Fibroblast of lung (primary cell): ENCODE measurements at regions not wholly inside any gene's neighbourhood (a gene's known extent, or its start where the extent isn't known, plus 50 kb on each side); places are given as distances from the start of the nearest gene placed in this dataset.

Experiments used
- DNase-seq, 2 donors: peaks; one replicate each; pipeline versions ENCODE4 v3.0.0 to v3.0.0-alpha.2; 2010; ENCODE audit warnings: low read depth in 2 of 2
- H2AFZ ChIP-seq: 2 replicates; pipeline ENCODE4 v1.5.1; 2012; ENCODE audit warnings: low read length, control low read depth, inconsistent platforms
- H3K27ac ChIP-seq: 2 replicates; pipeline ENCODE4 v1.5.1; 2011; ENCODE audit warnings: low read length, control low read depth; ENCODE audit not compliant: insufficient read depth
- H3K27me3 ChIP-seq: 2 replicates; pipeline ENCODE4 v1.5.1; 2011; ENCODE audit warnings: mild to moderate bottlenecking, low read length; ENCODE audit not compliant: control insufficient read depth, insufficient read depth
- H3K36me3 ChIP-seq: 2 replicates; pipeline ENCODE4 v1.5.1; 2011; ENCODE audit warnings: low read length; ENCODE audit not compliant: control insufficient read depth, insufficient read depth
- H3K4me1 ChIP-seq: 2 replicates; pipeline ENCODE4 v1.5.1; 2011; ENCODE audit warnings: low read length; ENCODE audit not compliant: control insufficient read depth, insufficient read depth; ENCODE audit errors: extremely low read depth
- H3K4me2 ChIP-seq: 2 replicates; pipeline ENCODE4 v1.5.1; 2011; ENCODE audit warnings: low read length, control low read depth; ENCODE audit not compliant: insufficient read depth; ENCODE audit errors: extremely low read depth
- H3K4me3 ChIP-seq, 4 experiments: fragments of 200-600 bp in 1 of 4; sonication (generic) in 1 of 4; replicated peaks in 1 of 4; 2 replicates each; pipeline ENCODE4 v1.5.1; 2011 to 2016; ENCODE audit warnings: low read length in 4 of 4, low read depth in 3 of 4, mild to moderate bottlenecking in 3 of 4, control low read depth in 2 of 4, inconsistent platforms in 1 of 4, mixed read lengths in 1 of 4; ENCODE audit not compliant: insufficient read depth in 1 of 4; ENCODE audit errors: control extremely low read depth in 1 of 4
- H3K79me2 ChIP-seq: 2 replicates; pipeline ENCODE4 v1.5.1; 2012; ENCODE audit warnings: mild to moderate bottlenecking, low read length, inconsistent platforms; ENCODE audit not compliant: control insufficient read depth, insufficient read depth
- H3K9ac ChIP-seq: 2 replicates; pipeline ENCODE4 v1.5.1; 2011; ENCODE audit warnings: mild to moderate bottlenecking, low read length, control low read depth; ENCODE audit not compliant: insufficient read depth
- H3K9me3 ChIP-seq: 2 replicates; pipeline ENCODE4 v1.5.1; 2012; ENCODE audit warnings: low read depth, low read length; ENCODE audit not compliant: control insufficient read depth, insufficient read depth
- H4K20me1 ChIP-seq: 2 replicates; pipeline ENCODE4 v1.5.1; 2011; ENCODE audit warnings: low read length; ENCODE audit not compliant: control insufficient read depth, insufficient read depth; ENCODE audit errors: extremely low read depth
- CTCF ChIP-seq, 2 donors: IDR thresholded peaks in 1 of 2; conservative IDR thresholded peaks in 1 of 2; 1 replicate in 1 of 2; 2 replicates in 1 of 2; pipeline ENCODE4 v1.5.1; 2011 to 2012; ENCODE audit warnings: low read length in 2 of 2, control low read depth in 1 of 2, inconsistent platforms in 1 of 2, low read depth in 1 of 2, mild to moderate bottlenecking in 1 of 2
- EZH2 ChIP-seq: IDR thresholded peaks from 2 replicates; pipeline ENCODE4 v1.5.1; 2012; ENCODE audit warnings: low read length, control low read depth, mild to moderate bottlenecking; ENCODE audit errors: missing control alignments

- Histone ChIP-seq H3K9ac (no peak overlapping the region), H3K27me3 (no peaks in the 10 kb centered on the region), H3K36me3 (no peaks in the 10 kb centered on the region), H3K27ac (no peak overlapping the region), H2AFZ (no peak overlapping the region), H3K4me2 (no peak overlapping the region), H3K9me3 (no peaks in the 10 kb centered on the region), H3K4me1 (no peaks in the 10 kb centered on the region), H4K20me1 (no peaks in the 10 kb centered on the region), H3K4me3 (no peak overlapping the region), H3K79me2 (no peaks in the 10 kb centered on the region)
- DNase-seq: peak in 1 of 2 donors; percentile 18
- no peak for TF ChIP-seq CTCF (conservative IDR thresholded peaks at IDR 0.05 in 1 of 2, IDR thresholded peaks at IDR 0.05 in 1 of 2; ENCODE audit: low read depth in 1 of 2, low read length in 2 of 2)
These were observed 104.3 kb upstream of the PPFIA2 start for GRCh38 chr12:81863406-81863805.

GRCh38 chr12:81859521-81859920, 100.4 kb upstream of the PPFIA2 start:
- no peaks in the 10 kb centered on the region for H3K79me2 ChIP-seq
- no peak for TF ChIP-seq EZH2

GRCh38 chr12:81843599-81843998, 84.4 kb upstream of the PPFIA2 start:
- TF ChIP-seq CTCF (conservative IDR thresholded peaks at IDR 0.05 in 1 of 2, IDR thresholded peaks at IDR 0.05 in 1 of 2; ENCODE audit: low read depth in 1 of 2, low read length in 2 of 2) (no peak), EZH2 (no peak)

More at GRCh38 chr12:81859521-81859920, 100.4 kb upstream of the PPFIA2 start:
- H3K4me1 ChIP-seq: no peaks in the 10 kb centered on the region
- H2AFZ ChIP-seq: no peak overlapping the region
- H3K4me3 ChIP-seq: no peak overlapping the region
- no peaks in the 10 kb centered on the region for H3K36me3 ChIP-seq
- no peak overlapping the region for H3K27ac ChIP-seq
- DNase-seq: peak in 1 of 2 donors; percentile 13
- H3K4me2 ChIP-seq: no peak overlapping the region
- H4K20me1 ChIP-seq: peaks cover 1% of the 10 kb centered on the region
- no peaks in the 10 kb centered on the region for H3K9me3 ChIP-seq
- H3K9ac ChIP-seq: no peak overlapping the region
- H3K27me3 ChIP-seq: no peaks in the 10 kb centered on the region

More at GRCh38 chr12:81843599-81843998, 84.4 kb upstream of the PPFIA2 start:
- Histone ChIP-seq H3K4me1 (no peaks in the 10 kb centered on the region), H3K27ac (no peak overlapping the region), H3K4me3 (no peak overlapping the region), H3K79me2 (no peaks in the 10 kb centered on the region), H3K36me3 (no peaks in the 10 kb centered on the region), H3K4me2 (no peak overlapping the region), H3K9ac (no peak overlapping the region), H2AFZ (no peak overlapping the region), H3K9me3 (no peaks in the 10 kb centered on the region), H4K20me1 (no peaks in the 10 kb centered on the region), H3K27me3 (no peaks in the 10 kb centered on the region)
- no peak for DNase-seq
